ENCODE measurements at regions not wholly inside any gene's neighbourhood (a gene's known extent, or its start where the extent isn't known, plus 50 kb on each side); places are given as distances from the start of the nearest gene placed in this dataset.

- no peak overlapping the region for H3K4me3 Mint-ChIP-seq
- no peaks in the 10 kb centered on the region for H3K4me1 Mint-ChIP-seq
- no peaks in the 10 kb centered on the region for H3K27me3 Mint-ChIP-seq (ENCODE audit: low read depth)
- H3K9me3 Mint-ChIP-seq, result peaks cover 3% of the 10 kb centered on the region
- peaks cover 3% of the 10 kb centered on the region for H3K36me3 Mint-ChIP-seq (ENCODE audit: low read depth)
- no peak for TF ChIP-seq CTCF (conservative IDR thresholded peaks at IDR 0.05)
- H3K27ac Mint-ChIP-seq (ENCODE audit: unreplicated experiment), result no peak overlapping the region
- no peak for DNase-seq (ENCODE audit: low read depth, low spot score)
These were observed 622.5 kb downstream of the PTPRC start for GRCh38 chr1:199261328-199261727.

GRCh38 chr1:199264283-199264682 lies 625.4 kb downstream of the PTPRC start:
- no peak for TF ChIP-seq CTCF (conservative IDR thresholded peaks at IDR 0.05)
- DNase-seq (ENCODE audit: low read depth, low spot score), result no peak
- no peaks in the 10 kb centered on the region for H3K36me3 Mint-ChIP-seq (ENCODE audit: low read depth)
- H3K27me3 Mint-ChIP-seq (ENCODE audit: low read depth), result no peaks in the 10 kb centered on the region
- H3K9me3 Mint-ChIP-seq, result no peaks in the 10 kb centered on the region
- H3K4me1 Mint-ChIP-seq, result no peaks in the 10 kb centered on the region
- no peak overlapping the region for H3K27ac Mint-ChIP-seq (ENCODE audit: unreplicated experiment)
- no peak overlapping the region for H3K4me3 Mint-ChIP-seq

- Mint-ChIP-seq H3K4me1 (no peaks in the 10 kb centered on the region), H3K27me3 (ENCODE audit: low read depth) (no peaks in the 10 kb centered on the region), H3K9me3 (no peaks in the 10 kb centered on the region), H3K36me3 (ENCODE audit: low read depth) (no peaks in the 10 kb centered on the region), H3K27ac (ENCODE audit: unreplicated experiment) (no peak overlapping the region), H3K4me3 (no peak overlapping the region)
- TF ChIP-seq CTCF (conservative IDR thresholded peaks at IDR 0.05), result no peak
- no peak for DNase-seq (ENCODE audit: low read depth, low spot score)
These were observed 626.1 kb downstream of the PTPRC start for GRCh38 chr1:199264911-199265310.

- no peak for DNase-seq (ENCODE audit: low read depth, low spot score)
- TF ChIP-seq CTCF (conservative IDR thresholded peaks at IDR 0.05), result no peak
- no peaks in the 10 kb centered on the region for H3K36me3 Mint-ChIP-seq (ENCODE audit: low read depth)
- no peaks in the 10 kb centered on the region for H3K4me1 Mint-ChIP-seq
- H3K27ac Mint-ChIP-seq (ENCODE audit: unreplicated experiment), result no peak overlapping the region
- H3K27me3 Mint-ChIP-seq (ENCODE audit: low read depth), result no peaks in the 10 kb centered on the region
- H3K4me3 Mint-ChIP-seq, result no peak overlapping the region
- no peaks in the 10 kb centered on the region for H3K9me3 Mint-ChIP-seq
These were observed 626.5 kb downstream of the PTPRC start for GRCh38 chr1:199265319-199265718.

- no peaks in the 10 kb centered on the region for H3K36me3 Mint-ChIP-seq (ENCODE audit: low read depth)
- no peaks in the 10 kb centered on the region for H3K27me3 Mint-ChIP-seq (ENCODE audit: low read depth)
- H3K27ac Mint-ChIP-seq (ENCODE audit: unreplicated experiment), result no peak overlapping the region
- H3K9me3 Mint-ChIP-seq, result no peaks in the 10 kb centered on the region
- H3K4me1 Mint-ChIP-seq, result peaks cover 11% of the 10 kb centered on the region
- TF ChIP-seq CTCF (conservative IDR thresholded peaks at IDR 0.05), result no peak
- DNase-seq (ENCODE audit: low read depth, low spot score), result no peak
- no peak overlapping the region for H3K4me3 Mint-ChIP-seq
These were observed 630.4 kb downstream of the PTPRC start for GRCh38 chr1:199269241-199269640.

- DNase-seq (ENCODE audit: low read depth, low spot score), result no peak
- Mint-ChIP-seq H3K27me3 (ENCODE audit: low read depth) (no peaks in the 10 kb centered on the region), H3K36me3 (ENCODE audit: low read depth) (no peaks in the 10 kb centered on the region), H3K27ac (ENCODE audit: unreplicated experiment) (no peak overlapping the region), H3K4me3 (no peak overlapping the region), H3K9me3 (peaks cover 2% of the 10 kb centered on the region), H3K4me1 (peaks cover 11% of the 10 kb centered on the region)
- no peak for TF ChIP-seq CTCF (conservative IDR thresholded peaks at IDR 0.05)
These were observed 633.3 kb downstream of the PTPRC start for GRCh38 chr1:199272139-199272544.

All from neural crest cell (in vitro differentiated cells).